ENCODE measurements at regions not wholly inside any gene's neighbourhood (a gene's known extent, or its start where the extent isn't known, plus 50 kb on each side); places are given as distances from the start of the nearest gene placed in this dataset.

GRCh38 chr3:105235785-105236184 lies 130.9 kb upstream of the ALCAM start:
- DNase-seq (ENCODE audit: low spot score) (no peak), ATAC-seq (ENCODE audit: insufficient number of reproducible peaks, low FRiP score, low read depth) (no peak)
- Histone ChIP-seq H3K4me3 (no peak overlapping the region), H3K9me3 (no peaks in the 10 kb centered on the region), H3K4me1 (ENCODE audit: control insufficient read depth in 1 of 2, low read depth in 2 of 2) (no peaks in the 10 kb centered on the region), H3K36me3 (no peaks in the 10 kb centered on the region), H3K27ac (no peak overlapping the region), H3K27me3 (replicated peaks; ENCODE audit: insufficient read depth) (no peaks in the 10 kb centered on the region)
- TF ChIP-seq CTCF (IDR thresholded peaks at IDR 0.05) = no peak

GRCh38 chr3:105238367-105238766 lies 128.3 kb upstream of the ALCAM start:
- ATAC-seq (ENCODE audit: insufficient number of reproducible peaks, low FRiP score, low read depth) = no peak

GRCh38 chr3:105243076-105243475 lies 123.6 kb upstream of the ALCAM start:
- no peak for TF ChIP-seq CTCF (IDR thresholded peaks at IDR 0.05)
- DNase-seq (ENCODE audit: low spot score) (no peak), ATAC-seq (ENCODE audit: insufficient number of reproducible peaks, low FRiP score, low read depth) (no peak)
- H3K4me3 ChIP-seq = no peak overlapping the region
- no peaks in the 10 kb centered on the region for H3K27me3 ChIP-seq (replicated peaks; ENCODE audit: insufficient read depth)
- no peak overlapping the region for H3K27ac ChIP-seq
- no peaks in the 10 kb centered on the region for H3K36me3 ChIP-seq
- no peaks in the 10 kb centered on the region for H3K9me3 ChIP-seq
- H3K4me1 ChIP-seq (ENCODE audit: control insufficient read depth in 1 of 2, low read depth in 2 of 2) = no peaks in the 10 kb centered on the region

More at GRCh38 chr3:105238367-105238766, 128.3 kb upstream of the ALCAM start:
- no peak overlapping the region for H3K27ac ChIP-seq
- no peaks in the 10 kb centered on the region for H3K27me3 ChIP-seq (replicated peaks; ENCODE audit: insufficient read depth)
- no peaks in the 10 kb centered on the region for H3K4me1 ChIP-seq (ENCODE audit: control insufficient read depth in 1 of 2, low read depth in 2 of 2)
- H3K4me3 ChIP-seq = no peak overlapping the region
- DNase-seq (ENCODE audit: low spot score) = no peak
- H3K9me3 ChIP-seq = no peaks in the 10 kb centered on the region
- no peaks in the 10 kb centered on the region for H3K36me3 ChIP-seq
- TF ChIP-seq CTCF (IDR thresholded peaks at IDR 0.05) = no peak

GRCh38 chr3:105246536-105246935 lies 120.2 kb upstream of the ALCAM start:
- Histone ChIP-seq H3K27ac (no peak overlapping the region), H3K4me1 (ENCODE audit: control insufficient read depth in 1 of 2, low read depth in 2 of 2) (no peaks in the 10 kb centered on the region), H3K9me3 (peaks cover 4% of the 10 kb centered on the region), H3K36me3 (no peaks in the 10 kb centered on the region), H3K27me3 (replicated peaks; ENCODE audit: insufficient read depth) (no peaks in the 10 kb centered on the region), H3K4me3 (no peak overlapping the region)
- DNase-seq (ENCODE audit: low spot score) = no peak
- TF ChIP-seq CTCF (IDR thresholded peaks at IDR 0.05) = no peak
- no peak for ATAC-seq (ENCODE audit: insufficient number of reproducible peaks, low FRiP score, low read depth)

GRCh38 chr3:105253225-105253624 lies 113.5 kb upstream of the ALCAM start:
- DNase-seq (ENCODE audit: low spot score) = no peak
- peaks cover 4% of the 10 kb centered on the region for H3K9me3 ChIP-seq
- peaks cover 0 to 8% of the 10 kb centered on the region in 2 donors for H3K4me1 ChIP-seq (ENCODE audit: control insufficient read depth in 1 of 2, low read depth in 2 of 2)
- H3K4me3 ChIP-seq = no peak overlapping the region
- no peak for TF ChIP-seq CTCF (IDR thresholded peaks at IDR 0.05)
- H3K36me3 ChIP-seq = no peaks in the 10 kb centered on the region
- no peak for ATAC-seq (ENCODE audit: insufficient number of reproducible peaks, low FRiP score, low read depth)
- H3K27ac ChIP-seq = no peak overlapping the region
- no peaks in the 10 kb centered on the region for H3K27me3 ChIP-seq (replicated peaks; ENCODE audit: insufficient read depth)

Measured in thoracic aorta (tissue), 2 donors.